ENCODE measurements at regions not wholly inside any gene's neighbourhood (a gene's known extent, or its start where the extent isn't known, plus 50 kb on each side); places are given as distances from the start of the nearest gene placed in this dataset.

DNA sequence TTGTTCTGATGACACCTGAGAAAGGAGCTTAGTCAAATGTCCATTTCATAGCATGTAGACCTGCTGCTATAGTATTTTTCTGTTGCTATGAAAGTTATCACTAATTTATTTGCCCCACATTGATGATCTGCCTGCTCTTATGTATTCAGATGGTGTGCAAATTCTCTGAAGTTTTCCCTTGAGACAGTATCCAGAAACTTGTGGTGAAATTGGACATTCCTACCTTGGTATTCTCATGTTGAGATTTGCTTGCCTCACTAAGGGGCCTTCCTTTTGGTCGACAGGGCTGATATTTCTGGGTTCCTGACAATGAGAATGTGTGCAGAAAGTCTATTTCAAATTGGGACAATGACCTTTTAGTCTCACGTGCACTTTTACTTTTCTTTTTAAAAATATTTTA is 253.2 kb upstream of the FZD8 start:
- no peak for FAIRE-seq
- Histone ChIP-seq H3K9me1 (replicated peaks; ENCODE audit: control insufficient read depth, extremely low read depth, insufficient read depth, low read length) (no peaks in the 10 kb centered on the region), H2AFZ (ENCODE audit: low read depth, low read length) (no peak overlapping the region), H3K4me3 (replicated peaks in 1 of 3; ENCODE audit: insufficient read depth in 1 of 3, low read depth in 1 of 3, low read length in 3 of 3) (no peak overlapping the region), H3K36me3 (ENCODE audit: control insufficient read depth in 2 of 2, extremely low read depth in 1 of 2, insufficient read depth in 2 of 2, low read length in 2 of 2) (no peaks in the 10 kb centered on the region), H3K4me2 (ENCODE audit: insufficient read depth, low read length) (no peak overlapping the region), H3K27me3 (ENCODE audit: control insufficient read depth in 2 of 2, insufficient read depth in 2 of 2, low read length in 2 of 2) (no peaks in the 10 kb centered on the region), H3K4me1 (ENCODE audit: control insufficient read depth, extremely low read depth, insufficient read depth, low read length) (peaks cover 9% of the 10 kb centered on the region), H3K9me3 (replicated peaks; ENCODE audit: control insufficient read depth, insufficient read depth, low read length) (no peaks in the 10 kb centered on the region), H3K9ac (replicated peaks; ENCODE audit: extremely low read depth, insufficient read depth, low read length) (no peak overlapping the region), H4K20me1 (replicated peaks; ENCODE audit: control insufficient read depth, extremely low read depth, insufficient read depth, low read length) (no peaks in the 10 kb centered on the region), H3K79me2 (ENCODE audit: control insufficient read depth, insufficient read depth, low read length) (no peaks in the 10 kb centered on the region), H3K27ac (ENCODE audit: insufficient read depth, low read depth, low read length) (no peak overlapping the region)
- ChIA-PET POLR2A (interaction anchor here (0.7 kb wide), 1 partner anchor 128 kb away, joined by 3 read pairs; no protein-coding TSS in a partner anchor), CTCF (no interaction called here)
- dilution Hi-C loops (cut with MboI; ENCODE audit: extremely low pct_ligation_motif_present, low sequenced_read_pairs): no loop called here
- no peak for DNase-seq (ENCODE audit: low read depth, low spot score)
- BruUV-seq (replicated peaks): no TSS peak
- intact Hi-C loops (cut with micrococcal nuclease): no loop called here
- no peak for TF ChIP-seq GATA2 (IDR thresholded peaks at IDR 0.05; ENCODE audit: insufficient read depth, insufficient read length, low read depth, low read length)
- no peak for TF ChIP-seq FOS (IDR thresholded peaks at IDR 0.05; ENCODE audit: borderline replicate concordance, insufficient read depth, low read length)

DNA sequence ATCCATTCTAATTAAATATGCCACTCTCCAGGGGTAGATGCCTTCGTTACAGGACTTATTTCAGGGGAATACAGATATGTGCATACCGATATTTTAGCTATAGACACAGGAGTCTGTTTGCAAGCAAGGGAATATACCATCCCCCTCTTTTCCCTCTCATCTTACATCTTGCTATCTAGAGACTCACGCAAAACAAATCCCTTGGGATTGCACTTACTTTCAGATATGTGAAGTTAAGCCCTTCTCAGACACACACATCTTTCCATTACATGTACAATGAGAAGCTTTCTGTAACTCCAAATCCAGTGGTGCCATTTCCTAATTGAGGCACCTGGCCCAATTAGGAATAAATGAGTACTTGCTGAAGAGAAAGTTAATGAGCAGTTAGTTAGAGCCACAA is 250.4 kb upstream of the FZD8 start:
- Histone ChIP-seq H3K4me2 (ENCODE audit: insufficient read depth, low read length) (no peak overlapping the region), H4K20me1 (replicated peaks; ENCODE audit: control insufficient read depth, extremely low read depth, insufficient read depth, low read length) (no peaks in the 10 kb centered on the region), H3K79me2 (ENCODE audit: control insufficient read depth, insufficient read depth, low read length) (no peaks in the 10 kb centered on the region), H3K4me1 (ENCODE audit: control insufficient read depth, extremely low read depth, insufficient read depth, low read length) (peaks cover 19% of the 10 kb centered on the region), H3K27me3 (ENCODE audit: control insufficient read depth in 2 of 2, insufficient read depth in 2 of 2, low read length in 2 of 2) (no peaks in the 10 kb centered on the region), H3K4me3 (replicated peaks in 1 of 3; ENCODE audit: insufficient read depth in 1 of 3, low read depth in 1 of 3, low read length in 3 of 3) (no peak overlapping the region), H3K27ac (ENCODE audit: insufficient read depth, low read depth, low read length) (no peak overlapping the region), H3K9me1 (replicated peaks; ENCODE audit: control insufficient read depth, extremely low read depth, insufficient read depth, low read length) (no peaks in the 10 kb centered on the region), H3K36me3 (ENCODE audit: control insufficient read depth in 2 of 2, extremely low read depth in 1 of 2, insufficient read depth in 2 of 2, low read length in 2 of 2) (no peaks in the 10 kb centered on the region), H3K9ac (replicated peaks; ENCODE audit: extremely low read depth, insufficient read depth, low read length) (no peak overlapping the region), H3K9me3 (replicated peaks; ENCODE audit: control insufficient read depth, insufficient read depth, low read length) (no peaks in the 10 kb centered on the region), H2AFZ (ENCODE audit: low read depth, low read length) (no peak overlapping the region)
- DNase-seq (ENCODE audit: low read depth, low spot score) (no peak), FAIRE-seq (no peak)
- TF ChIP-seq MYC (IDR thresholded peaks at IDR 0.05; ENCODE audit: low read depth, low read length) (no peak), JUN (IDR thresholded peaks at IDR 0.05; ENCODE audit: borderline replicate concordance, insufficient read depth, insufficient read length, low read depth) (no peak), POLR2AphosphoS5 (IDR thresholded peaks at IDR 0.05; ENCODE audit: insufficient read depth, low read depth, low read length) (no peak), FOS (IDR thresholded peaks at IDR 0.05; ENCODE audit: borderline replicate concordance, insufficient read depth, low read length) (no peak), EZH2 (IDR thresholded peaks at IDR 0.05; ENCODE audit: borderline replicate concordance, low read depth, low read length, severe bottlenecking) (no peak), POLR2A (IDR thresholded peaks at IDR 0.05; ENCODE audit: low read depth, low read length) (no peak), GATA2 (IDR thresholded peaks at IDR 0.05; ENCODE audit: insufficient read depth, insufficient read length, low read depth, low read length) (no peak)
- TF ChIP-seq, protein P1, sequence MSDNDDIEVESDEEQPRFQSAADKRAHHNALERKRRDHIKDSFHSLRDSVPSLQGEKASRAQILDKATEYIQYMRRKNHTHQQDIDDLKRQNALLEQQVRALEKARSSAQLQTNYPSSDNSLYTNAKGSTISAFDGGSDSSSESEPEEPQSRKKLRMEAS (IDR thresholded peaks at IDR 0.05; ENCODE audit: insufficient read depth, insufficient read length): no peak
- TF ChIP-seq, protein P2, sequence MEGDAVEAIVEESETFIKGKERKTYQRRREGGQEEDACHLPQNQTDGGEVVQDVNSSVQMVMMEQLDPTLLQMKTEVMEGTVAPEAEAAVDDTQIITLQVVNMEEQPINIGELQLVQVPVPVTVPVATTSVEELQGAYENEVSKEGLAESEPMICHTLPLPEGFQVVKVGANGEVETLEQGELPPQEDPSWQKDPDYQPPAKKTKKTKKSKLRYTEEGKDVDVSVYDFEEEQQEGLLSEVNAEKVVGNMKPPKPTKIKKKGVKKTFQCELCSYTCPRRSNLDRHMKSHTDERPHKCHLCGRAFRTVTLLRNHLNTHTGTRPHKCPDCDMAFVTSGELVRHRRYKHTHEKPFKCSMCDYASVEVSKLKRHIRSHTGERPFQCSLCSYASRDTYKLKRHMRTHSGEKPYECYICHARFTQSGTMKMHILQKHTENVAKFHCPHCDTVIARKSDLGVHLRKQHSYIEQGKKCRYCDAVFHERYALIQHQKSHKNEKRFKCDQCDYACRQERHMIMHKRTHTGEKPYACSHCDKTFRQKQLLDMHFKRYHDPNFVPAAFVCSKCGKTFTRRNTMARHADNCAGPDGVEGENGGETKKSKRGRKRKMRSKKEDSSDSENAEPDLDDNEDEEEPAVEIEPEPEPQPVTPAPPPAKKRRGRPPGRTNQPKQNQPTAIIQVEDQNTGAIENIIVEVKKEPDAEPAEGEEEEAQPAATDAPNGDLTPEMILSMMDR (IDR thresholded peaks at IDR 0.05; ENCODE audit: extremely low read depth in 1 of 2, insufficient read depth in 1 of 2, low read depth in 1 of 2, low read length in 2 of 2): no peak
- ChIA-PET POLR2A (no interaction called here), CTCF (no interaction called here)
- no TSS peak for BruUV-seq (replicated peaks)
- dilution Hi-C loops (cut with MboI; ENCODE audit: extremely low pct_ligation_motif_present, low sequenced_read_pairs): no loop called here
- intact Hi-C loops (cut with micrococcal nuclease): no loop called here

Data from endothelial cell of umbilical vein (primary cell).